Ascending aorta (tissue), 2 donors: ENCODE measurements at regions not wholly inside any gene's neighbourhood (a gene's known extent, or its start where the extent isn't known, plus 50 kb on each side); places are given as distances from the start of the nearest gene placed in this dataset.

ENCODE experiments used
- DNase-seq, 2 donors: peaks; one replicate each; pipeline ENCODE4 v3.0.0-alpha.2; 2019; ENCODE audit warnings: low spot score in 2 of 2
- H3K27ac ChIP-seq, 2 donors: fragments of 200-600 bp; sonication (generic); one replicate each; pipeline ENCODE4 v1.5.1; 2016 to 2017; ENCODE audit warnings: mild to moderate bottlenecking in 1 of 2
- H3K27me3 ChIP-seq: fragments of 200-600 bp; sonication (generic); one replicate; pipeline ENCODE4 v1.5.1; 2017
- H3K36me3 ChIP-seq, 2 donors: fragments of 200-600 bp; sonication (generic); one replicate each; pipeline ENCODE4 v1.5.1; 2016
- H3K4me1 ChIP-seq, 2 donors: fragments of 200-600 bp; sonication (generic); one replicate each; pipeline ENCODE4 v1.5.1; 2016 to 2017; ENCODE audit warnings: mild to moderate bottlenecking in 1 of 2
- H3K4me3 ChIP-seq, 2 donors: fragments of 200-600 bp; sonication (generic); one replicate each; pipeline ENCODE4 v1.5.1; 2016 to 2017; ENCODE audit warnings: mild to moderate bottlenecking in 1 of 2
- H3K9me3 ChIP-seq, 2 donors: fragments of 200-600 bp; sonication (generic); one replicate each; pipeline ENCODE4 v1.5.1; 2016
- CTCF ChIP-seq, 3 experiments: fragments of 200-600 bp in 2 of 3; fragments of 450-650 bp in 1 of 3; sonication (generic) in 2 of 3; IDR thresholded peaks; one replicate each; pipeline ENCODE4 v1.5.1; 2016 to 2019; ENCODE audit warnings: antibody characterized with exemption in 3 of 3, mild to moderate bottlenecking in 1 of 3, moderate library complexity in 1 of 3
- intact Hi-C: fragments of 100-400 bp; cut with DNase I; formaldehyde crosslinking; loops from one replicate; pipeline ENCODE4 v1.15.1; 2023

GRCh38 chr5:173752653-173753052, 135.5 kb upstream of the CPEB4 start:
- no peaks in the 10 kb centered on the region for H3K36me3 ChIP-seq
- no peak overlapping the region for H3K4me3 ChIP-seq
- intact Hi-C loops, result no loop called here
- H3K4me1 ChIP-seq, result no peaks in the 10 kb centered on the region
- TF ChIP-seq CTCF (IDR thresholded peaks at IDR 0.05), result no peak
- H3K9me3 ChIP-seq, result no peaks in the 10 kb centered on the region
- H3K27me3 ChIP-seq, result no peaks in the 10 kb centered on the region
- H3K27ac ChIP-seq, result no peak overlapping the region
- DNase-seq, result no peak

GRCh38 chr5:173753307-173754168, 134.6 kb upstream of the CPEB4 start:
- no peaks in the 10 kb centered on the region for H3K9me3 ChIP-seq
- H3K4me1 ChIP-seq, result no peaks in the 10 kb centered on the region
- no peak for DNase-seq
- H3K27me3 ChIP-seq, result no peaks in the 10 kb centered on the region
- no peak overlapping the region for H3K27ac ChIP-seq
- H3K4me3 ChIP-seq, result no peak overlapping the region
- H3K36me3 ChIP-seq, result no peaks in the 10 kb centered on the region
- no peak for TF ChIP-seq CTCF (IDR thresholded peaks at IDR 0.05)
- intact Hi-C loops, result no loop called here

- intact Hi-C loops, result no loop called here
- TF ChIP-seq CTCF (IDR thresholded peaks at IDR 0.05), result no peak
- no peaks in the 10 kb centered on the region for H3K36me3 ChIP-seq
- no peaks in the 10 kb centered on the region for H3K27me3 ChIP-seq
- H3K4me3 ChIP-seq, result no peak overlapping the region
- no peaks in the 10 kb centered on the region for H3K4me1 ChIP-seq
- DNase-seq, result no peak
- no peak overlapping the region for H3K27ac ChIP-seq
- no peaks in the 10 kb centered on the region for H3K9me3 ChIP-seq
Observed at GRCh38 chr5:173755319-173755718, 132.8 kb upstream of the CPEB4 start.

GRCh38 chr5:173757403-173758209, 130.5 kb upstream of the CPEB4 start:
- DNase-seq, result no peak
- intact Hi-C loops, result no loop called here

GRCh38 chr5:173758676-173759075, 129.5 kb upstream of the CPEB4 start:
- Histone ChIP-seq H3K4me3 (no peak overlapping the region), H3K27me3 (no peaks in the 10 kb centered on the region), H3K36me3 (no peaks in the 10 kb centered on the region), H3K4me1 (no peaks in the 10 kb centered on the region), H3K27ac (no peak overlapping the region), H3K9me3 (no peaks in the 10 kb centered on the region)
- no peak for TF ChIP-seq CTCF (IDR thresholded peaks at IDR 0.05)
- intact Hi-C loops, result no loop called here
- no peak for DNase-seq

More at GRCh38 chr5:173757403-173758209, 130.5 kb upstream of the CPEB4 start:
- no peaks in the 10 kb centered on the region for H3K36me3 ChIP-seq
- TF ChIP-seq CTCF (IDR thresholded peaks at IDR 0.05), result no peak
- H3K27ac ChIP-seq, result no peak overlapping the region
- H3K9me3 ChIP-seq, result no peaks in the 10 kb centered on the region
- no peak overlapping the region for H3K4me3 ChIP-seq
- no peaks in the 10 kb centered on the region for H3K4me1 ChIP-seq
- H3K27me3 ChIP-seq, result no peaks in the 10 kb centered on the region
